ENCODE measurements at regions not wholly inside any gene's neighbourhood (a gene's known extent, or its start where the extent isn't known, plus 50 kb on each side); places are given as distances from the start of the nearest gene placed in this dataset.

- DNase-seq (ENCODE audit: low read depth in 2 of 2) = no peak
Measured at GRCh38 chr12:93177208-93178153, 200.2 kb upstream of the NUDT4 start.

- DNase-seq (ENCODE audit: low read depth in 2 of 2) = no peak
Measured at GRCh38 chr12:93178154-93178878, 199.4 kb upstream of the NUDT4 start.

- DNase-seq (ENCODE audit: low read depth in 2 of 2) = no peak
Measured at GRCh38 chr12:93179792-93180191, 197.9 kb upstream of the NUDT4 start.

GRCh38 chr12:93180566-93180965 lies 197.2 kb upstream of the NUDT4 start:
- no peak for DNase-seq (ENCODE audit: low read depth in 2 of 2)

GRCh38 chr12:93181409-93181965 lies 196.2 kb upstream of the NUDT4 start:
- DNase-seq (ENCODE audit: low read depth in 2 of 2) = no peak

- DNase-seq (ENCODE audit: low read depth in 2 of 2) = no peak
Measured at GRCh38 chr12:93183940-93184671, 193.6 kb upstream of the NUDT4 start.

GRCh38 chr12:93184672-93185368 lies 192.9 kb upstream of the NUDT4 start:
- DNase-seq (ENCODE audit: low read depth in 2 of 2) = no peak

GRCh38 chr12:93185369-93185741 lies 192.4 kb upstream of the NUDT4 start:
- DNase-seq (ENCODE audit: low read depth in 2 of 2) = no peak

- no peak for DNase-seq (ENCODE audit: low read depth in 2 of 2)
Measured at GRCh38 chr12:93186131-93186530, 191.6 kb upstream of the NUDT4 start.

GRCh38 chr12:93186621-93187020 lies 191.1 kb upstream of the NUDT4 start:
- DNase-seq (ENCODE audit: low read depth in 2 of 2) = no peak

GRCh38 chr12:93191423-93191822 lies 186.3 kb upstream of the NUDT4 start:
- no peak for DNase-seq (ENCODE audit: low read depth in 2 of 2)

- no peak for DNase-seq (ENCODE audit: low read depth in 2 of 2)
Measured at GRCh38 chr12:93191956-93192355, 185.8 kb upstream of the NUDT4 start.

- no peak for DNase-seq (ENCODE audit: low read depth in 2 of 2)
Measured at GRCh38 chr12:93192878-93193277, 184.8 kb upstream of the NUDT4 start.

GRCh38 chr12:93195511-93195910 lies 182.2 kb upstream of the NUDT4 start:
- no peak for DNase-seq (ENCODE audit: low read depth in 2 of 2)

- no peak for DNase-seq (ENCODE audit: low read depth in 2 of 2)
Measured at GRCh38 chr12:93197067-93197593, 180.6 kb upstream of the NUDT4 start.

GRCh38 chr12:93198086-93198485 lies 179.6 kb upstream of the NUDT4 start:
- no peak for DNase-seq (ENCODE audit: low read depth in 2 of 2)

- DNase-seq (ENCODE audit: low read depth in 2 of 2) = no peak
Measured at GRCh38 chr12:93199831-93200236, 177.9 kb upstream of the NUDT4 start.

- no peak for DNase-seq (ENCODE audit: low read depth in 2 of 2)
Measured at GRCh38 chr12:93200291-93200917, 177.3 kb upstream of the NUDT4 start.

GRCh38 chr12:93201990-93202389 lies 175.7 kb upstream of the NUDT4 start:
- DNase-seq (ENCODE audit: low read depth in 2 of 2) = no peak

- DNase-seq (ENCODE audit: low read depth in 2 of 2) = no peak
Measured at GRCh38 chr12:93202688-93203087, 175.0 kb upstream of the NUDT4 start.

- DNase-seq (ENCODE audit: low read depth in 2 of 2) = no peak
Measured at GRCh38 chr12:93203361-93203760, 174.4 kb upstream of the NUDT4 start.

Data from stimulated activated CD4-positive, alpha-beta T cell treated with anti-CD3 and anti-CD28 coated beads, Interleukin-12 subunit alpha, Interleukin-12 subunit beta, amount 100 ng/mL, for 24 hours (primary cell).